Nephron (organoid): ENCODE measurements at regions not wholly inside any gene's neighbourhood (a gene's known extent, or its start where the extent isn't known, plus 50 kb on each side); places are given as distances from the start of the nearest gene placed in this dataset.

Experiments
- H3K27ac Mint-ChIP-seq, 3 experiments: 2 replicates each; pipeline ENCODE4 v1.8.0; 2020; ENCODE audit warnings: mixed read lengths in 3 of 3, mild to moderate bottlenecking in 2 of 3, moderate library complexity in 1 of 3
- H3K27me3 Mint-ChIP-seq: 2 replicates; pipeline ENCODE4 v1.8.0; 2021; ENCODE audit warnings: low read depth, mild to moderate bottlenecking, moderate library complexity, mixed read lengths
- H3K36me3 Mint-ChIP-seq: 2 replicates; pipeline ENCODE4 v1.8.0; 2020; ENCODE audit warnings: low read depth, mixed read lengths
- H3K4me1 Mint-ChIP-seq: 2 replicates; pipeline ENCODE4 v1.8.0; 2020; ENCODE audit warnings: mixed read lengths
- H3K4me3 Mint-ChIP-seq, 3 experiments: 2 replicates each; pipeline ENCODE4 v1.8.0; 2020; ENCODE audit warnings: mild to moderate bottlenecking in 3 of 3, mixed read lengths in 3 of 3, moderate library complexity in 2 of 3
- H3K9me3 Mint-ChIP-seq: 2 replicates; pipeline ENCODE4 v1.8.0; 2020; ENCODE audit warnings: mixed read lengths
- CTCF ChIP-seq, 3 experiments: fragments of 200-600 bp; sonication (generic); IDR thresholded peaks; one replicate each; pipeline ENCODE4 v1.5.0; 2021; ENCODE audit warnings: antibody characterized with exemption in 3 of 3; ENCODE audit not compliant: unreplicated experiment in 3 of 3

GRCh38 chr14:97053941-97054340 lies 256.8 kb downstream of the VRK1 start:
- Mint-ChIP-seq H3K27me3 (peaks cover 15% of the 10 kb centered on the region), H3K4me3 (no peak overlapping the region), H3K9me3 (no peaks in the 10 kb centered on the region), H3K36me3 (no peaks in the 10 kb centered on the region), H3K4me1 (no peaks in the 10 kb centered on the region), H3K27ac (no peak overlapping the region)
- TF ChIP-seq CTCF (IDR thresholded peaks at IDR 0.05; ENCODE audit: unreplicated experiment in 3 of 3) = no peak

- no peak overlapping the region for H3K4me3 Mint-ChIP-seq
Measured at GRCh38 chr14:97055355-97055754, 258.2 kb downstream of the VRK1 start.

GRCh38 chr14:97056086-97056485 lies 258.9 kb downstream of the VRK1 start:
- no peak for TF ChIP-seq CTCF (IDR thresholded peaks at IDR 0.05; ENCODE audit: unreplicated experiment in 3 of 3)
- no peaks in the 10 kb centered on the region for H3K9me3 Mint-ChIP-seq
- H3K4me1 Mint-ChIP-seq = no peaks in the 10 kb centered on the region
- H3K27me3 Mint-ChIP-seq = peaks cover 15% of the 10 kb centered on the region
- no peak overlapping the region for H3K27ac Mint-ChIP-seq
- no peak overlapping the region for H3K4me3 Mint-ChIP-seq
- no peaks in the 10 kb centered on the region for H3K36me3 Mint-ChIP-seq

More at GRCh38 chr14:97055355-97055754, 258.2 kb downstream of the VRK1 start:
- H3K9me3 Mint-ChIP-seq = no peaks in the 10 kb centered on the region
- H3K27me3 Mint-ChIP-seq = peaks cover 15% of the 10 kb centered on the region
- H3K4me1 Mint-ChIP-seq = no peaks in the 10 kb centered on the region
- H3K36me3 Mint-ChIP-seq = no peaks in the 10 kb centered on the region
- TF ChIP-seq CTCF (IDR thresholded peaks at IDR 0.05; ENCODE audit: unreplicated experiment in 3 of 3) = no peak
- H3K27ac Mint-ChIP-seq = no peak overlapping the region

- Mint-ChIP-seq H3K27me3 (peaks cover 10% of the 10 kb centered on the region), H3K4me1 (no peaks in the 10 kb centered on the region), H3K9me3 (no peaks in the 10 kb centered on the region), H3K27ac (no peak overlapping the region), H3K4me3 (no peak overlapping the region), H3K36me3 (no peaks in the 10 kb centered on the region)
- TF ChIP-seq CTCF (IDR thresholded peaks at IDR 0.05; ENCODE audit: unreplicated experiment in 3 of 3) = no peak
Measured at GRCh38 chr14:97057238-97058073, 260.3 kb downstream of the VRK1 start.

GRCh38 chr14:97058074-97058467 lies 260.9 kb downstream of the VRK1 start:
- no peak for TF ChIP-seq CTCF (IDR thresholded peaks at IDR 0.05; ENCODE audit: unreplicated experiment in 3 of 3)
- Mint-ChIP-seq H3K36me3 (no peaks in the 10 kb centered on the region), H3K9me3 (no peaks in the 10 kb centered on the region), H3K27me3 (peaks cover 10% of the 10 kb centered on the region), H3K4me3 (no peak overlapping the region), H3K27ac (no peak overlapping the region), H3K4me1 (no peaks in the 10 kb centered on the region)

GRCh38 chr14:97058589-97058988 lies 261.4 kb downstream of the VRK1 start:
- Mint-ChIP-seq H3K4me3 (no peak overlapping the region), H3K27ac (no peak overlapping the region), H3K4me1 (no peaks in the 10 kb centered on the region), H3K27me3 (peaks cover 10% of the 10 kb centered on the region), H3K9me3 (no peaks in the 10 kb centered on the region), H3K36me3 (no peaks in the 10 kb centered on the region)
- TF ChIP-seq CTCF (IDR thresholded peaks at IDR 0.05; ENCODE audit: unreplicated experiment in 3 of 3) = no peak
